HT-29 (cell line): ENCODE measurements at regions not wholly inside any gene's neighbourhood (a gene's known extent, or its start where the extent isn't known, plus 50 kb on each side); places are given as distances from the start of the nearest gene placed in this dataset.

Source experiments
- DNase-seq: peaks from one replicate; pipeline ENCODE4 v3.0.0-alpha.2; 2015; ENCODE audit warnings: low spot score

DNA sequence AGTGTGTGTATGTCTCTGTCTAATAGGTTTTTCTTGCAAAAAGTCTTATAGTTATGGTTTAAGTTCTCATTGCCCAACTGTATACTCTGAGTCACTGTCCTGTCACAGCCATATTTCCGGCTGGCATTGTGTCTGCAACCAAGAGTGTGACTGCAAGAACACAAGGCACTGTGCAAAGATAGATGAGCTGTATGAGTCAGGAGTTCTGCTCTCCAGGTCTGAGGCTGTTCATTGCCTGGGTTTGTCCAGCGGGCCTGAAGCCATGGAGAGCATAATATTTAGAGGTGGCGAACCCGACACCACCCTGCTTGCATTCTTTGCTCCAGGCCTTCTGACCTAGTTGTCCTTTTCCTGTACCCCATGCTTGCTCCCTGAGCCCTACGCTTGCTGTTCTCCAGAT, 50.9 kb upstream of the CNIH3 start:
- DNase-seq, result peak; percentile 77

- DNase-seq, result peak; percentile 19
Observed at GRCh38 chr1:224565611-224566406, 50.3 kb upstream of the CNIH3 start.
